ENCODE measurements at regions not wholly inside any gene's neighbourhood (a gene's known extent, or its start where the extent isn't known, plus 50 kb on each side); places are given as distances from the start of the nearest gene placed in this dataset.

DNA sequence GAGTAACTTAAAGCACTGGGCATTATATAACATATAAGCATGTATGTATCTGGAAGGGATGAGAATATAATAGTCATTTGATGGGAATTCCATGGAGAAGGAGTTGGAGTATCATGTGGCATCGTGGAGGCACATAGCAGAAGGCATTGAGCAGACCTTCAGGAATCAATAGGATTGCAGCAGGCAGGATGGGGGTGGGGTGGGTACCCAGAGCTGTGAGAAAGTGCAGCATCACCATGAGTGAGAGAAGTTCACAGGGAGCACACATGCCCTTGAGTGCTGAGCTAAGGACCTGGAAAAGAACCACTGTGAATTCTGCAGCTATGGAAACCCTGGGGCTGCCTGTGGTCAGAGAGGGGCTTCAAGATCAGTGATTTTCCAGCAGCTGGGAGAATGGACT, 57.3 kb downstream of the MED10 start:
- no peak for DNase-seq (ENCODE audit: extremely low read depth, low read depth)
- TF ChIP-seq, protein P1, sequence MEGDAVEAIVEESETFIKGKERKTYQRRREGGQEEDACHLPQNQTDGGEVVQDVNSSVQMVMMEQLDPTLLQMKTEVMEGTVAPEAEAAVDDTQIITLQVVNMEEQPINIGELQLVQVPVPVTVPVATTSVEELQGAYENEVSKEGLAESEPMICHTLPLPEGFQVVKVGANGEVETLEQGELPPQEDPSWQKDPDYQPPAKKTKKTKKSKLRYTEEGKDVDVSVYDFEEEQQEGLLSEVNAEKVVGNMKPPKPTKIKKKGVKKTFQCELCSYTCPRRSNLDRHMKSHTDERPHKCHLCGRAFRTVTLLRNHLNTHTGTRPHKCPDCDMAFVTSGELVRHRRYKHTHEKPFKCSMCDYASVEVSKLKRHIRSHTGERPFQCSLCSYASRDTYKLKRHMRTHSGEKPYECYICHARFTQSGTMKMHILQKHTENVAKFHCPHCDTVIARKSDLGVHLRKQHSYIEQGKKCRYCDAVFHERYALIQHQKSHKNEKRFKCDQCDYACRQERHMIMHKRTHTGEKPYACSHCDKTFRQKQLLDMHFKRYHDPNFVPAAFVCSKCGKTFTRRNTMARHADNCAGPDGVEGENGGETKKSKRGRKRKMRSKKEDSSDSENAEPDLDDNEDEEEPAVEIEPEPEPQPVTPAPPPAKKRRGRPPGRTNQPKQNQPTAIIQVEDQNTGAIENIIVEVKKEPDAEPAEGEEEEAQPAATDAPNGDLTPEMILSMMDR (IDR thresholded peaks at IDR 0.05; ENCODE audit: low read depth, low read length): no peak

DNA sequence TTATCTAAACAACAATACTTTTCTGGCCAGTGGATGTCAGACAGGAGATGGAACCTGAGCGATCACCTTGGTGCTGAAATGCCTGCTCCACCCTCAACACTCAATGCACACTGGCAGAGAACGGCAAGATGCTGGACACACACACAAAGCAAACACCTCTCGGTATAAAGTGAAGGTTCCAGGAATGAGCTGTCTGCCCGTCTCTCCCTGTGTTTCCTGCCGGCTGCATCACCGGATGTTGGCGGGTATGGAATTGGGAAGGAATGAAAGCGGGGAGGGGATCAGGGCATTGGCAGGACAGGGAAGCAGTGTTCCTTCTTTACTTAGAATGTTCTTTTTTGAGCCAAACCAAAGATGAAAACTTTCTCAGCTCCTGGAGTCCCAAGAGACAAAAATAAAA, 59.2 kb downstream of the MED10 start:
- TF ChIP-seq, protein P1 (IDR thresholded peaks at IDR 0.05; ENCODE audit: low read depth, low read length): no peak

DNA sequence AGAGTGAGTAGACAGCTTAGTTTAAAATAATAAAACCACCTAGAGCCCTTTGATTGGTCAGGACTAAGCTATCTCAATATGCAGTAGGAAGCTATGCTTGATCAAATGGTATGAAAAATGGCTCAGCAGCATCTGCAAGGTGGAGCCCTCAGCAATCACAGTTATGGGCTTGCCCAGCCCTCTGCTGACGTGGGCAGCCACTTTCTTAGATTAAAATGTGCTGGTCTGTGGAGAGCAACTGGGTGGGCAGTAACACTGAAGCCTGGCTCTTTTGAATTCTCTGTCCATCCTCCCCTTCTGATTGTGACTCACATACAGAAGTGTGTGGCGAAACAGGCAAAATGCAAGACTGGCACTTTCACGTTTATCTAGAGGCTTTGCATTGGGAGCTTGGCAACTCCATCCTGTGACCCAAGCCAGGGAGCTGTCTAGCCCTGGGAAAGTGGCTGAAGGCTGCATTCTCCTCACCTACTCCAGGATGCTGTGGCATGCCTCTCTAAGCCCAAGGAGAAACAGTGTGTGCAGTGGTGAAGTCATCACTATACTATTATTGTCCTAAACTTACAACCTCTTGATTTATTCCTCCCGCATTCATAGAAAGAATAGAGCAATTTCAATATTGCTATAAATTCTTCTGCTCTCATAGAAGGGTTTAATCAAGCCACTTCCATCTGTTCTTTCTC, 61.1 kb downstream of the MED10 start:
- no peak for DNase-seq (ENCODE audit: extremely low read depth, low read depth)
- TF ChIP-seq, protein P1 (IDR thresholded peaks at IDR 0.05; ENCODE audit: low read depth, low read length): no peak

More for the DNA sequence above, 59.2 kb downstream of the MED10 start:
- DNase-seq (ENCODE audit: extremely low read depth, low read depth): no peak

DNA sequence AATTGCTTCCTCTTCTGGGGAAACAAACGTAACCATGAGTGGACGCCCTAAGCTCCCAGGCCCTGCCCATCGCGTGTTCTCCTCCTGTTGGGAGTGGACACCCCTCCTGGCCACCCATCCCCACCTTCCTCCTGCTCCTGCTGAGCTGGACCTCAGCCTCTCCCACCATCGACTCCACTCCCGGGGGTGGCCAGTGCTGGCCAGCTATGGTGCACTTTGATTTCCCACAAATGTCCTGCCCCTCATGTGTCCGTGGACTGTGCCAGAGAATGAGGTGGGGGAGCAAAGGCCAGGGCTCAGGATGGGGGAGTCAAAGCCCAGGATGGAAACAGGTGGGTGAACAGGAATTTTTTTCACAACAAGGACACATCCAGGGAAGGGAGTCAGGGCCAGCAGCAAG, 62.8 kb downstream of the MED10 start:
- TF ChIP-seq, protein P1 (IDR thresholded peaks at IDR 0.05; ENCODE audit: low read depth, low read length): no peak
- no peak for DNase-seq (ENCODE audit: extremely low read depth, low read depth)

DNA sequence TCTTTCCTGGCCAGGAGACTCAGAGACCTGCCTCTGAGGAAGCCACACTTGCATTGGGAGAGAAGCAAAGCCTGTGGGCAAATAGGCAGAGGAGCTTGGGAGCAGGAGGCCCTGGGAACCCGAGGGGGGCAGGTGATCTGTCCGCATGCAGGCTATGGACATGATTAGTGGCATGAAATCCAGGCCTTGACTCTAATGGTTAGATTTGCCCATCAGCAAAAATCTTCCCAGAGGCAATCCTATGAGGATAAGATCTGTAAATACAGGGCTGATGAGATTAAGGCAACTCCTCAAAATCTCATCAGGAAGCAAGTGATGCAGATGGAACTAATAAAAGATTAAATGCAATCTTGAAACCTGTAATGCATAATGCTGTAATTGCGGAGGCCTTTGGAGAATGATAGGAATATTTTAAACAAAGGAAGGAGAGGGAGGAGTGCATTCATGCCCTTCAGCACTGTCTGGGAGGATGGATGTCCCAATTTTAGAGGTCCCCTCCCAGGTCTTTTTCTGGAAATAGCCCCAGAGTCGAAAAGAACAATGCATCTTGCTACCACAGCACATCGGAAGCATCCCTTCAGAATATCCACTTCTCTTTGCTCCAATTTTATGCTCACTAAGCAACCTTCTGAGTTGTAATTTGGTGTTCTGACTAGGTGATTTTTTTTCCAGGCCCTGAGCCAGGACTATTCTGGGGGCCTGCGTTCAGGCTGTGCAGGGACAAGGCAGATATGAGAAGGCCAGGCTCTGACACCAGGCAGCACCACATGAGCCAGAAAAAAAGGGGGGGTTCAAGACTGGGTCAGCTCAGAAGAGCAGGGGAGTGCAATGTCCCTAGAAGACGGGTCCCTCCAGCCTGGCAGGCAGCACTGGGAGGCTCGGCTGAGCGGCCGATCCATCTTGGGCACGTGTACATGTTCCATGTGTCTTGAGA, 66.5 kb downstream of the MED10 start:
- TF ChIP-seq, protein P1 (IDR thresholded peaks at IDR 0.05; ENCODE audit: low read depth, low read length): no peak
- no peak for DNase-seq (ENCODE audit: extremely low read depth, low read depth)

DNA sequence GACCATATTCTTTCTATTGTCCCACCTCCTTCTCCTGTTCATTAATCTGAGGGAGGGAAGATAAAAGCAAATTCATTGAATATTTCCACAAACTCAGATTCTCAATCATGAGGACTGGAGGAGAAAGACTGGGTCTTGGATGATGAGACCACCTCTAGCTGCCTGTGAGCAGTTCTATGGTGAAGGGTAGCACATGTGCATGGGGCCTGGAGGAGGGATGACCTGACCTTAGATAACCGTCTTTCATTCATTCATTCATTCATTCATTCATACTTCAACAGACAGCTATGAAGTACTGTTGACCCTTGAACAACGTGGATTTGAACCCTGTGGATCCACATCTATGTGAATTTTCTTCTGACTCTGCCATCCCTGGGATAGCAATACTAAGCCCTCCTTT, 68.4 kb downstream of the MED10 start:
- TF ChIP-seq, protein P1 (IDR thresholded peaks at IDR 0.05; ENCODE audit: low read depth, low read length): no peak
- no peak for DNase-seq (ENCODE audit: extremely low read depth, low read depth)

DNA sequence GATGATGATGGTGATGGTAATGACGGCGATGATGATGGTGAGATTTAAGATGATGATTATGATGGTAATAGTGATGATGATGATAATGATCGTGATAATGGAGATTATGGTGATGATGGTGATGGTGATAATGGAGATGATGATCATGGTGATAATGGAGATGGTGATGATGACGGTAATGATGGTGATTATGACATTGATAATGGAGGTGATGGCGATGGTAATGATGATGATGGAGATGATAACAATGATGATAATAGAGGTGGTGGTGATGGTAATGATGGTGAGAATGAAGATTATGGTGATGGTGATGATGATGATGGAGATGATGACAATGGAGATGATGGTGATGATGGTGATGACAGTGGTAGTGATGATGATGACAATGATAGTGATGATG, 69.7 kb downstream of the MED10 start:
- DNase-seq (ENCODE audit: extremely low read depth, low read depth): no peak
- TF ChIP-seq, protein P1 (IDR thresholded peaks at IDR 0.05; ENCODE audit: low read depth, low read length): no peak
